Gastroesophageal sphincter (tissue), 3 donors: ENCODE measurements at regions not wholly inside any gene's neighbourhood (a gene's known extent, or its start where the extent isn't known, plus 50 kb on each side); places are given as distances from the start of the nearest gene placed in this dataset.
"Not testable (repeated sequence)": the region's sequence is repeated elsewhere in the genome, so short reads cannot be mapped to it uniquely, and the experiment has no call there.

ENCODE experiments used
- EP300 ChIP-seq: sonication (generic); formaldehyde crosslinking; IDR thresholded peaks from one replicate; pipeline ENCODE4 v1.6.1; 2017; ENCODE audit warnings: antibody characterized with exemption, mild to moderate bottlenecking
- POLR2A ChIP-seq, 2 donors: fragments of 450-650 bp; IDR thresholded peaks; one replicate each; pipeline ENCODE4 v1.6.1; 2017; ENCODE audit warnings: antibody characterized with exemption in 2 of 2, mild to moderate bottlenecking in 2 of 2, moderate library complexity in 1 of 2
- POLR2AphosphoS5 ChIP-seq: sonication (generic); formaldehyde crosslinking; IDR thresholded peaks from one replicate; pipeline ENCODE4 v1.6.1; 2017; ENCODE audit warnings: antibody characterized with exemption
- TF ChIP-seq, protein P1 (sequence below), 4 experiments: fragments of 200-600 bp in 2 of 4; fragments of 450-650 bp in 2 of 4; sonication (generic) in 1 of 4; IDR thresholded peaks; one replicate each; pipeline ENCODE4 v1.5.1; 2017 to 2019; ENCODE audit warnings: antibody characterized with exemption in 4 of 4, mild to moderate bottlenecking in 2 of 4, moderate library complexity in 2 of 4

DNA sequence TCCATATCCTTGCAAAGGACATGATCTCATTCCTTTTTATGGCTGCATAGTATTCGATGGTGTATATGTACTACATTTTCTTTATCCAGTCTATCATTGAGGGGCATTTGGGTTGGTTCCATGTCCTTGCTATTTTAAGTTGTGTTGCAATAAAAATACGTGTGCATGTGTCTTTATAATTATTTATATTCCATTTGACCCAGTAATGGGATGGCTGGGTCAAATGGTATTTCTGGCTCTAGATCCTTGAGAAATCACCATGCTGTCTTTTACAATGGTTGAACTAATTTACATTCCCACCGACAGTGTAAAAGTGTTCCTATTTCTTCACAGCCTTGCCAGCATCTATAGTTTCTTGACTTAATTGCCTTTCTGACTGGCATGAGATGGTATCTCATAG is 972.6 kb upstream of the KCND2 start:
- TF ChIP-seq, protein P1, sequence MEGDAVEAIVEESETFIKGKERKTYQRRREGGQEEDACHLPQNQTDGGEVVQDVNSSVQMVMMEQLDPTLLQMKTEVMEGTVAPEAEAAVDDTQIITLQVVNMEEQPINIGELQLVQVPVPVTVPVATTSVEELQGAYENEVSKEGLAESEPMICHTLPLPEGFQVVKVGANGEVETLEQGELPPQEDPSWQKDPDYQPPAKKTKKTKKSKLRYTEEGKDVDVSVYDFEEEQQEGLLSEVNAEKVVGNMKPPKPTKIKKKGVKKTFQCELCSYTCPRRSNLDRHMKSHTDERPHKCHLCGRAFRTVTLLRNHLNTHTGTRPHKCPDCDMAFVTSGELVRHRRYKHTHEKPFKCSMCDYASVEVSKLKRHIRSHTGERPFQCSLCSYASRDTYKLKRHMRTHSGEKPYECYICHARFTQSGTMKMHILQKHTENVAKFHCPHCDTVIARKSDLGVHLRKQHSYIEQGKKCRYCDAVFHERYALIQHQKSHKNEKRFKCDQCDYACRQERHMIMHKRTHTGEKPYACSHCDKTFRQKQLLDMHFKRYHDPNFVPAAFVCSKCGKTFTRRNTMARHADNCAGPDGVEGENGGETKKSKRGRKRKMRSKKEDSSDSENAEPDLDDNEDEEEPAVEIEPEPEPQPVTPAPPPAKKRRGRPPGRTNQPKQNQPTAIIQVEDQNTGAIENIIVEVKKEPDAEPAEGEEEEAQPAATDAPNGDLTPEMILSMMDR (IDR thresholded peaks at IDR 0.05) = not testable (repeated sequence)
- TF ChIP-seq POLR2A (IDR thresholded peaks at IDR 0.05); POLR2AphosphoS5; EP300: not testable (repeated sequence)
